Skin of body (tissue), 1 donor: ENCODE measurements at regions not wholly inside any gene's neighbourhood (a gene's known extent, or its start where the extent isn't known, plus 50 kb on each side); places are given as distances from the start of the nearest gene placed in this dataset.
"Not testable (repeated sequence)": the region's sequence is repeated elsewhere in the genome, so short reads cannot be mapped to it uniquely, and the experiment has no call there.

Experiments used
- DNase-seq: peaks from one replicate; lab custom pipeline; 2025; lab: John Stamatoyannopoulos, UW

- no peak for DNase-seq
These were observed 445.6 kb upstream of the CA10 start for GRCh38 chr17:52604105-52604504.

GRCh38 chr17:52597452-52598215 is 439.1 kb upstream of the CA10 start:
- DNase-seq: not testable (repeated sequence)

DNA sequence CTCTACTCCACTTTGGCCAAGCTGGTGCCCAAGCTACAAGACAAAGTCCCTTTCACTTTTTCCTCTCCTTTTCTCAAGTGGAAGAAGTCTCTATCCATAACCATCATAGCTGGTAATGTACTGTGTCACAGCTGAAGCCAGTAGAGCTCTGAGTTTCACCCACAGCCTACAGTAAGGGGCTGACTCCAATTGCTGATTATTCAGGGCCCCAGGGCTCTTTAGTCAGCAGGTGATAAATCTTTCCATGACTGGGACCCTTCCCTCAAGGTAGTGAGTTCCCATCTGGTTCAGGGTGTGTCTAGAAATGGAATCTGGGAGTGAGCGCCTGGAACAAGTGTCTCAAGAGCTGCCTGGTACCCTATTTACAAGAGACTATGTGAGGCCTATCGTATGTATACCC is 436.0 kb upstream of the CA10 start:
- DNase-seq: no peak

GRCh38 chr17:52546990-52547389 is 388.5 kb upstream of the CA10 start:
- DNase-seq: no peak

- no peak for DNase-seq
These were observed 388.0 kb upstream of the CA10 start for GRCh38 chr17:52546493-52546892.

- DNase-seq: peak; percentile 57
These were observed 378.9 kb upstream of the CA10 start for GRCh38 chr17:52537421-52537820.

DNA sequence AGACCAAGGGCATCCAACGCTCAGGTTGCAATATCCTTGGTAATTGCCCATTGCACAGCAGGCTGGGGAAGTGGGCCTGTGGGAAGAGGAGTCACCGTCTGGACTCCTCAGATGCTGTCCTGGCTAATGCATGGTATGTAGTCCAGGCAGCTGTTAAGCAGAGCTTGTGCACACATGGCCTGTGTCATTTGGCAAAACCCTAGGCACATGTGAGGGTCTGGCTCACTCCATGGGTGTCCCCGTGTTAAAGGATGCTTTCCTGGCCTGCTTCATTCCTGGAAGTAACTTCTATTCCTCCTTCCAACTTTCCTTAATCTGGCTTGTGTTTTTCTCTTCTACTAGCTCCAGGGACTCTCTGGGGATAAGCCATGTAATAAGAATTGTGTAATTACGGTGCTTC is 378.0 kb upstream of the CA10 start:
- DNase-seq: peak; percentile 85

DNA sequence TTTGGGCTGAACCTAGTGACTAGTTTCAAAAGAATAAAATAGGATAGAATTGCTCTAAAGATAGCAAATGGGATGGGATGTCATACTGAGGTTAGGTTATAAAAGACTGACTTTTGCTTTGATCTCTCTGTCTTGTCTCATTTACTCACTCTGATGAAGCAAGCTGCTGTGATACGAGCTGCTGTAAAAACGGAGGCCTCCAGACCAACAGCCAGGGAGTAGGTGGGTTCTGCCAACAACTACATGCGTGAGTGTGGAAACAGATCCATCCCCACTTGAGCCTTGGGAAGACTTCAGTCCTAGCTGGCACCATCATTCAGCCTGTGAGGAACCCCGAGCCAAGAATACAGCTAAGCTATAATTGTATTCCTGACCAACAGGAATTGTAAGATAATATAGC is 373.9 kb upstream of the CA10 start:
- DNase-seq: no peak

GRCh38 chr17:52524096-52524637 is 365.7 kb upstream of the CA10 start:
- DNase-seq: no peak

GRCh38 chr17:52517176-52517575 is 358.7 kb upstream of the CA10 start:
- DNase-seq: no peak

DNA sequence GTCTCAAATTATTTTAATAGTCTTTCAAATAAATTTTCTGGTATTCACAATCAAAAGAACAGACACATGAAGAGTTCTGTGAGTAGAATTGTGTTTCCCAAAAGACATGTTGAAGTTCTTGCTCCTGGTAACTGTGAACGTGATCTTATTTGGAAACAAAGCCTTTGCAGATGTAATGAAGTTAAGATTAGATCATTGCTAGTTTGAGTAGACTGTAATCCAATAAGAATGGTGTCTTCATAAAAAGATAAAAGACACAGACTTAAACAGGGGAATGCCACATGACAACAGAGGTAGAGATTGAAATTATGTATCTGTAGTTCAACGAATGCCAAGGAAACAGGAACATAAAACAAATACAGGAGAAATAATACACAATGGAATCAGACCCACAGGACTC is 357.4 kb upstream of the CA10 start:
- no peak for DNase-seq

- no peak for DNase-seq
These were observed 347.1 kb upstream of the CA10 start for GRCh38 chr17:52505601-52506000.

DNA sequence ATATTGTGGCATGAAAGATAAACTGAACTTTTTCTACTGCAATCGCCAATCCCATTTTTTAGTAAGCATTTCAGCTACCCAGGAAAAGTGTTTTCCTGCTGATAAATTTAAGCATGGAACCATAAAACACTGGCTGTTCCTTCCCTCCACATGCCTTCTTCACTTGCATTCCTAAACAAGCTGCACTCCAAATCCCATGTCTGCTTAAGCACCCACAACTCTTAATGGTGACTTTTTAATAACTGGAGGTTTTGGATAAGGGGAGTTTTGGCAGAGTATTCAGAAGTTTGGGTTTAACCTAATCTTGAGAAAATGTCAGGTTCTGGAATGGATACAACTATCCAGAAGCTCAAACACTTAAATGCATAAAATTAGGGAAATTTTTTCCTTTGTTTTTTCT is 345.6 kb upstream of the CA10 start:
- DNase-seq: no peak

DNA sequence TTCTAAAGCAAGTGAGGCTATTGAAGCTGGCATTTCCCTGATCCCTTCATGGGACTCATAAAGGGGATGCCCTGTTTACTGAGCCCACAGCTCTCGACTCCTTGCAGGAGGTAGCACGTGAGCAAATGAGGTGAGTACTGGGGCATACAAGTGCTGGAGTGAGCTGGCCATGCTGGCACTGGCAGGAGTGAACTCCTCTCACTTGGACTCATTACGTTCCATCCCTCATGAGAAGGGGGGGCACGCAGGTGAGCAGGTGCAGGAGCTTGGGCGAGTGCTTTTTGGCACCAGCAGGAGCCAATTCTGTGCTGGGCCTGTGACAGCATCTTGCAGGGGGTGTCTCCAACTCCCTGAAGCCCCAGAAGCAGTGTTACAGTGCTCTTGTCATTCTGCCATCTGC is 337.1 kb upstream of the CA10 start:
- no peak for DNase-seq

DNA sequence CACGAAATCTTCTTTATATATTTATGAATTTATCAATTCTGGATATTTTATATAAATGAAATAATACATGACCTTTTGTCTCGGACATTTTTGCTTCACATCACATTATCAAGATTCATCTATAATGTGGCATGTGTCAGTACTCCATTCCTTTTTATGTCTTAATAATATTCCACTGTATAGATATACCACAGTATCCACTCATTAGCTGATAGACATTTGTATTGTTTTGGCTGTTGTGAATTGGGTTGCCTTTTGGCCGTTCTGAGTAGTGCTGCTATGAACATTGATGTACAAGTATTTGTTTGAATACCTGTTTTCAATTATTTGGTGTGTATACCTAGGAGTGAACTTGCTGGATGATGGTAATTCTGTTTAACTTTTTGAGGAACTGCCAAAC is 323.8 kb upstream of the CA10 start:
- DNase-seq: no peak

DNA sequence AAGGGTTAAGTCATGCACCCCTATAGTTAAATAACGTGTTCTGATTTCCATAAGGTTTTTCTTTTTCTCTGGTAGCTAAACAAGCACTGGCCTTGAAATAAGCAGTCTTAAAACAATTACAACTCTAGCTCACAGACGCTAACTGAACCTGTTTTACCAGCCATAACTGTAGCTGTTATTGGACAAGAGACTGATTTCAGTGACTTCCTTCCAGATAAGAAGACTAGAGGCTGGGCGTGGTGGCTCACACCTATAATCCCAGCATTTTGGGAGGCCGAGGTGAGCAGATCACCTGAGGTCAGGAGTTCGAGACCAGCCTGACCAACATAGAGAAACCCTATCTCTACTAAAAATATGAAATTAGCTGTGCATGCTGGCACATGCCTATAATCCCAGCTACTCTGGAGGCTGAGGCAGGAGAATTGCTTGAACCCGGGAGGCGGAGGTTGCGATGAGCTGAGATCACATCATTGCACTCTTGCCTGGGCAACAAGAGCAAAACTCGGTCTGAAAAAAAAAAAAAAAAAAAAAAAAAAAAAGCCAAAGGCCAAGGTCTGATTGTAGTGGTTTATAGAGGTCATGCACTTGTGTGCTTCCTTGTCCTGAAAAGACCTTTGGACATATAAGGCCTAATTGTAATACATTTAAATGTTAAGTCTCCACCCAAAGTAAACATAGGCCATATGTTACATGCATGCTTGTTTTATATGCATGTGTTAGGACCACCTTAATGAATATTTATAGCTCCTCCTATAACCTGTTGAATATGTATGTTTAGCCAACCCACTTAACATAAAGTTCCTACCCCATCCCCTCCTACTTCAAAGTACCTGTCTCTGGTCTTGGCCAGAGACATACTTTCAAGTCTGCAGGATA is 319.5 kb upstream of the CA10 start:
- DNase-seq: no peak

DNA sequence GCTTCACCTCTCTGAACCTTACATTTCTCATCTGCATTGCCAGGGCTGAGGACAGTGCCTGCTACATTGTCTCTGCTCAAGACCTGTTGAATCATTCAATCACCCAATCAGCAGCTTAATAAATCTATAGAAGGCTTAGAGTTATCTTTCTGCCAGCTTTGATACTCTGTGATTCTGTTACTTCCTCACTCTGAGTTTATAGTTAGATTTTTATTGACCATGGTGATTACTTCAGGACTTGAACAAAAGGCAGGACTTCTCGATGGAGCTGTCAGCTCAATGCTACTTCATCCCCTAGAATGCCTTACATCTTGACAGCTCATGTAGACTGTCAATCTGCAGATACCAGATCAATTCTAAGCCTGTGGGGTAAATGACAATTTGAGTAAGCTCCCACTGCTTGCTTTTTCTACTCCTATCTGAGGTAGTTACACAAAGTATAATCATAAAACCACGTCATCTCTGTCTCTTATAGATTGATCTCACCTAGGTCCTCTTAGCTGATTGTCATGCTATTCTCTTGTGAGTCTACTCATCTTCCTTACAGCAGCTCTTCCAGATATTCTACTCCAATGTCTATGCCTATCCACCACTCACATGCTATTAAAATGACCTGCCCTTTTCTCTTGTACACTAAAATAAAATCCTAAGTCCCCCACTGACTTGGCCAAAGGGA is 318.3 kb upstream of the CA10 start:
- no peak for DNase-seq

GRCh38 chr17:52470553-52470952 is 312.0 kb upstream of the CA10 start:
- no peak for DNase-seq

- DNase-seq: no peak
These were observed 306.9 kb upstream of the CA10 start for GRCh38 chr17:52465407-52465806.

DNA sequence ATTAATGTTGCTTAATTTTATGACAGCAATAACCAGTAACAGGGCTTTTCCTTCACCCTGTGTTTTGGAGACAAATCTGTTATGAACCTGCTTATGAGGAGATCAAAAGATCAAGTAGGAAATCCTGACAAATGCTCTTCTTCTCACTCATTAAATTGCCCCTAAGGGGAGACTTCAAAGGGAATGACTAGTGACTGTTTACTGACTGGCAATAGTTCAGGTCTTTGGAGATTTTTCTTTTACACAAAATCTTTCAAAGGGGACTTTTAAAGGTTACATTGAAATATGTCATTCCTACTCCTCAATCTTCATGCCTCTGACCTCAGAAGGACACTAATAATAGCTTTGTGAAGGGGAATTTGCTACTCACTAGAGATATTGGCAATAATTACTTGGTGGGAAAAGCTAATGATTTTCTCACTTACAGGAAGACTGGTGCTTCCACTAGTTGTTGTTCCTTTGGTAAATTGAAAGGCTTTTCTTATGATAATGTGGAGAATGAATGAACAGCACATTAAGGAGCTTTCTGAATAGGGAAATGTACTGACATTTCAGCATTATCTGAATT is 292.9 kb upstream of the CA10 start:
- no peak for DNase-seq

- DNase-seq: no peak
These were observed 283.8 kb upstream of the CA10 start for GRCh38 chr17:52442350-52442749.
